A549 (cell line): ENCODE measurements at regions not wholly inside any gene's neighbourhood (a gene's known extent, or its start where the extent isn't known, plus 50 kb on each side); places are given as distances from the start of the nearest gene placed in this dataset.

Source experiments
- ATAC-seq, 2 experiments: fragments of 200-7000 bp in 1 of 2; fragments of >200 bp in 1 of 2; cut with Nextera tagmentation in 1 of 2; cut with Tn5 transposase in 1 of 2; 3 replicates each; pipeline versions ENCODE4 v1.8.0 to v1.9.1; 2018 to 2020; ENCODE audit warnings: mild to moderate bottlenecking in 1 of 2, moderate library complexity in 1 of 2
- CTCF ChIA-PET: fragments of 300-600 bp; sonication (Branson Sonifier 250); formaldehyde crosslinking; extraction: SDS; loops from one replicate; lab custom pipeline; 2021; ENCODE audit warnings: antibody characterized with exemption, inconsistent platforms; lab: Yijun Ruan, JAX
- POLR2A ChIA-PET: fragments of 350-600 bp; formaldehyde crosslinking; extraction: SDS; loops from one replicate; lab custom pipeline; 2021; ENCODE audit warnings: antibody characterized with exemption, inconsistent platforms; lab: Yijun Ruan, JAX
- DNase-seq, 2 experiments: peaks; one replicate each; pipeline versions ENCODE4 v3.0.0 to v3.0.0-alpha.2; 2011 to 2016; ENCODE audit warnings: low read depth in 1 of 2, low spot score in 1 of 2
- FAIRE-seq: peaks from 2 replicates; lab custom pipeline; 2011; peaks lifted over from hg19 to GRCh38; lab: Jason Lieb, UNC
- H3K27ac ChIP-seq, 2 experiments: fragments of >200 bp; sonication (Bioruptor Twin); formaldehyde crosslinking; 3 replicates each; pipeline ENCODE4 v1.5.1; 2016 to 2017
- H3K4me1 ChIP-seq: fragments of >200 bp; sonication (Bioruptor Twin); formaldehyde crosslinking; 3 replicates; pipeline ENCODE4 v1.6.1; 2016
- H3K4me2 ChIP-seq: fragments of >200 bp; sonication (Bioruptor Twin); formaldehyde crosslinking; 3 replicates; pipeline ENCODE4 v1.6.1; 2016
- H3K4me3 ChIP-seq: fragments of >200 bp; sonication (Bioruptor Twin); formaldehyde crosslinking; 3 replicates; pipeline ENCODE4 v1.5.1; 2016
- H3K9me3 ChIP-seq: fragments of >200 bp; sonication (Bioruptor Twin); formaldehyde crosslinking; 3 replicates; pipeline ENCODE4 v1.6.1; 2016
- CEBPB ChIP-seq, 2 experiments: fragments of >200 bp in 1 of 2; sonication (Bioruptor Twin) in 1 of 2; formaldehyde crosslinking in 1 of 2; IDR thresholded peaks; 2 replicates each; pipeline ENCODE4 v1.6.1; 2012 to 2016
- EHMT2 ChIP-seq: fragments of 200-600 bp; sonication (generic); IDR thresholded peaks from 2 replicates; pipeline ENCODE4 v1.6.1; 2016; ENCODE audit warnings: antibody characterized with exemption, low read depth, mild to moderate bottlenecking, moderate library complexity
- ESRRA ChIP-seq: fragments of 150-350 bp; IDR thresholded peaks from 2 replicates; pipeline ENCODE4 v1.6.1; 2014; ENCODE audit warnings: mild to moderate bottlenecking, low read length, borderline replicate concordance
- FOSL2 ChIP-seq, 2 experiments: fragments of 450-650 bp in 1 of 2; fragments of >200 bp in 1 of 2; sonication (Bioruptor Twin) in 1 of 2; formaldehyde crosslinking; IDR thresholded peaks; 2 replicates each; pipeline versions ENCODE4 v1.5.0 to v1.6.1; 2016 to 2020; ENCODE audit warnings: mild to moderate bottlenecking in 1 of 2, moderate library complexity in 1 of 2
- HOXA7 ChIP-seq: fragments of 250-450 bp; sonication (Bioruptor Pico); IDR thresholded peaks from 2 replicates; pipeline ENCODE4 v1.5.0; 2020; ENCODE audit warnings: mild to moderate bottlenecking, moderate library complexity
- HOXB13 ChIP-seq: fragments of 250-450 bp; sonication (Bioruptor Pico); IDR thresholded peaks from 2 replicates; pipeline ENCODE4 v1.5.0; 2020; ENCODE audit warnings: low read depth, mild to moderate bottlenecking, moderate library complexity
- JUN ChIP-seq, 2 experiments: fragments of >200 bp; sonication (Bioruptor Twin); formaldehyde crosslinking; IDR thresholded peaks; 2 replicates in 1 of 2; 3 replicates in 1 of 2; pipeline ENCODE4 v1.6.1; 2016 to 2017
- JUNB ChIP-seq: fragments of >200 bp; sonication (Bioruptor Twin); formaldehyde crosslinking; IDR thresholded peaks from 2 replicates; pipeline ENCODE4 v1.6.1; 2016
- KDM5A ChIP-seq: fragments of 200-600 bp; sonication (generic); IDR thresholded peaks from 2 replicates; pipeline ENCODE4 v1.6.1; 2016; ENCODE audit warnings: antibody characterized with exemption, mild to moderate bottlenecking
- PHF8 ChIP-seq: fragments of 200-600 bp; sonication (generic); IDR thresholded peaks from 2 replicates; pipeline ENCODE4 v1.6.1; 2016; ENCODE audit warnings: low read depth, mild to moderate bottlenecking, antibody characterized with exemption, moderate library complexity, borderline replicate concordance
- POLR2A ChIP-seq: IDR thresholded peaks from 2 replicates; pipeline ENCODE4 v1.6.1; 2012; ENCODE audit warnings: mild to moderate bottlenecking, low read length
- POLR2AphosphoS2 ChIP-seq: conservative IDR thresholded peaks from 2 replicates; pipeline ENCODE4 v1.6.1; 2012; ENCODE audit warnings: low read length, improper control_type of control experiment, inconsistent platforms
- RFX5 ChIP-seq: fragments of 450-650 bp; IDR thresholded peaks from 2 replicates; pipeline ENCODE4 v1.7.1; 2014; ENCODE audit warnings: antibody characterized with exemption, mild to moderate bottlenecking, moderate library complexity
- SMC3 ChIP-seq: fragments of >200 bp; sonication (Bioruptor Twin); formaldehyde crosslinking; IDR thresholded peaks from 3 replicates; pipeline ENCODE4 v1.6.1; 2018; ENCODE audit warnings: inconsistent platforms
- TP53 ChIP-seq: fragments of 250-450 bp; sonication (Bioruptor Pico); IDR thresholded peaks from 2 replicates; pipeline ENCODE4 v1.5.0; 2021; ENCODE audit warnings: mild to moderate bottlenecking, moderate library complexity
- ZFP36 ChIP-seq: fragments of 450-650 bp; IDR thresholded peaks from 2 replicates; pipeline ENCODE4 v1.6.1; 2014; ENCODE audit warnings: borderline replicate concordance; ENCODE audit not compliant: partially characterized antibody
- WGBS: methylation state at CpG from one replicate; pipeline ENCODE4 v1.1.6; 2017; ENCODE audit errors: missing lambda C conversion rate; 5-methylcytosine and 5-hydroxymethylcytosine counted together
- TF ChIP-seq, protein P1 (sequence below): fragments of >200 bp; sonication (Bioruptor Twin); formaldehyde crosslinking; IDR thresholded peaks from 3 replicates; pipeline ENCODE4 v1.6.1; 2016
- TF ChIP-seq, protein P2 (sequence below): IDR thresholded peaks from 2 replicates; pipeline ENCODE4 v1.6.1; 2012
- TF ChIP-seq, protein P3 (sequence below): fragments of 250-450 bp; sonication (Bioruptor Pico); IDR thresholded peaks from 2 replicates; pipeline ENCODE4 v1.5.0; 2020; ENCODE audit warnings: low read depth, mild to moderate bottlenecking, moderate library complexity
- TF ChIP-seq, protein P4 (sequence below): fragments of 250-450 bp; sonication (Bioruptor Pico); IDR thresholded peaks from 2 replicates; pipeline ENCODE4 v1.5.0; 2021; ENCODE audit warnings: mild to moderate bottlenecking, moderate library complexity, borderline replicate concordance
- TF ChIP-seq, protein P5 (sequence below): fragments of 200-600 bp; sonication (generic); IDR thresholded peaks from 2 replicates; pipeline ENCODE4 v1.6.1; 2016; ENCODE audit warnings: antibody characterized with exemption, mild to moderate bottlenecking, moderate library complexity
- TF ChIP-seq, protein P6 (sequence below): fragments of 150-350 bp; IDR thresholded peaks from 2 replicates; pipeline ENCODE4 v1.6.1; 2014; ENCODE audit warnings: low read depth, mild to moderate bottlenecking, low read length

DNA sequence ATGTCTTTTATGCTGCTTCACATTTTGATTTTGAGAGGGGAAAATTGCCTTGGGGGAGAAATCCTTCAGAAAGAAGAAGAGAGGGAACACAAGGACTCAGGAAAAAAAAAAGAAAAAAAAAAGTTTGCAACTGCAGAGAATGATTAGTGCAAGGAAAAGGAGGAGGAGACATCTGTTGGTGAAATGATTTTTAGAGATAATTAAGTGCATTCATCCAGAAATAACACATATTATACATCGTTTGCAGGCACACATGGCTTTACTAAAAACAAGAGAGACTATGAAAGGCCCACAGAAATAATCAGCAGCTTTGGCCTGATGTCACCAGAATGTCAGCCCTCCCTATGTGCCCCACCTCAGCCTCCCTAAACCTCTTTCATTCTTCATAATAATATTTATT is 1058.2 kb downstream of the PCDH9 start:
- FAIRE-seq (no peak), ATAC-seq (no peak), DNase-seq (no peak)
- CTCF ChIA-PET: no interaction called here
- WGBS: 33% methylated on average over 1 of the region's 1 CpG
- H3K4me1 ChIP-seq: no peaks in the 10 kb centered on the region
- H3K9me3 ChIP-seq: no peaks in the 10 kb centered on the region
- H3K27ac ChIP-seq: no peak overlapping the region
- POLR2A ChIA-PET: no interaction called here
- H3K4me3 ChIP-seq: no peak overlapping the region
- TF ChIP-seq, protein P1, sequence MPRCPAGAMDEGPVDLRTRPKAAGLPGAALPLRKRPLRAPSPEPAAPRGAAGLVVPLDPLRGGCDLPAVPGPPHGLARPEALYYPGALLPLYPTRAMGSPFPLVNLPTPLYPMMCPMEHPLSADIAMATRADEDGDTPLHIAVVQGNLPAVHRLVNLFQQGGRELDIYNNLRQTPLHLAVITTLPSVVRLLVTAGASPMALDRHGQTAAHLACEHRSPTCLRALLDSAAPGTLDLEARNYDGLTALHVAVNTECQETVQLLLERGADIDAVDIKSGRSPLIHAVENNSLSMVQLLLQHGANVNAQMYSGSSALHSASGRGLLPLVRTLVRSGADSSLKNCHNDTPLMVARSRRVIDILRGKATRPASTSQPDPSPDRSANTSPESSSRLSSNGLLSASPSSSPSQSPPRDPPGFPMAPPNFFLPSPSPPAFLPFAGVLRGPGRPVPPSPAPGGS: no peak
- TF ChIP-seq, protein P2, sequence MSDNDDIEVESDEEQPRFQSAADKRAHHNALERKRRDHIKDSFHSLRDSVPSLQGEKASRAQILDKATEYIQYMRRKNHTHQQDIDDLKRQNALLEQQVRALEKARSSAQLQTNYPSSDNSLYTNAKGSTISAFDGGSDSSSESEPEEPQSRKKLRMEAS: no peak
- TF ChIP-seq, protein P3, sequence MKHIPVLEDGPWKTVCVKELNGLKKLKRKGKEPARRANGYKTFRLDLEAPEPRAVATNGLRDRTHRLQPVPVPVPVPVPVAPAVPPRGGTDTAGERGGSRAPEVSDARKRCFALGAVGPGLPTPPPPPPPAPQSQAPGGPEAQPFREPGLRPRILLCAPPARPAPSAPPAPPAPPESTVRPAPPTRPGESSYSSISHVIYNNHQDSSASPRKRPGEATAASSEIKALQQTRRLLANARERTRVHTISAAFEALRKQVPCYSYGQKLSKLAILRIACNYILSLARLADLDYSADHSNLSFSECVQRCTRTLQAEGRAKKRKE (CRISPR knock-in tag): no peak
- TF ChIP-seq, protein P4, sequence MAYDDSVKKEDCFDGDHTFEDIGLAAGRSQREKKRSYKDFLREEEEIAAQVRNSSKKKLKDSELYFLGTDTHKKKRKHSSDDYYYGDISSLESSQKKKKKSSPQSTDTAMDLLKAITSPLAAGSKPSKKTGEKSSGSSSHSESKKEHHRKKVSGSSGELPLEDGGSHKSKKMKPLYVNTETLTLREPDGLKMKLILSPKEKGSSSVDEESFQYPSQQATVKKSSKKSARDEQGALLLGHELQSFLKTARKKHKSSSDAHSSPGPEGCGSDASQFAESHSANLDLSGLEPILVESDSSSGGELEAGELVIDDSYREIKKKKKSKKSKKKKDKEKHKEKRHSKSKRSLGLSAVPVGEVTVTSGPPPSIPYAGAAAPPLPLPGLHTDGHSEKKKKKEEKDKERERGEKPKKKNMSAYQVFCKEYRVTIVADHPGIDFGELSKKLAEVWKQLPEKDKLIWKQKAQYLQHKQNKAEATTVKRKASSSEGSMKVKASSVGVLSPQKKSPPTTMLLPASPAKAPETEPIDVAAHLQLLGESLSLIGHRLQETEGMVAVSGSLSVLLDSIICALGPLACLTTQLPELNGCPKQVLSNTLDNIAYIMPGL (CRISPR knock-in tag): no peak
- H3K4me2 ChIP-seq: no peak overlapping the region

DNA sequence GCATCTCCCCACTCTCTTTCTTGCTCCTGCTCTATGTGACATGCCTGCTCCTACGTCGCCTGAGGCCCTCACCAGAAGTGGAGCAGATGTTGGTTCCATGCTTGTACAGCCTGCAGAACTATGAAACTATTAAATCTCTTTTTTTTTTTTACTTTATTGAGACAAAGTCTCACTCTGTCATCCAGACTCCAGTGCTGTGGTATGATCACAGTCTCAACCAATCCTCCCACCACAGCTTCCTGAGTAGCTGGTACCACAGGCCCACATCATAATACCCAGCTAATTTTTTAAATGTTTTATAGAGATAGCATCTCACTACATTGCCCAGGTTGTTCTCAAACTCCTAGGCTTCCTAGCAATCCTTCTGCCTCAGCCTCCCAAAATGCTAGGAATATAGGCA is 1067.7 kb downstream of the PCDH9 start:
- no peak for FAIRE-seq
- TF ChIP-seq HOXB13 (CRISPR knock-in tag): no peak
- no peak for TF ChIP-seq ESRRA
- TF ChIP-seq, protein P5, sequence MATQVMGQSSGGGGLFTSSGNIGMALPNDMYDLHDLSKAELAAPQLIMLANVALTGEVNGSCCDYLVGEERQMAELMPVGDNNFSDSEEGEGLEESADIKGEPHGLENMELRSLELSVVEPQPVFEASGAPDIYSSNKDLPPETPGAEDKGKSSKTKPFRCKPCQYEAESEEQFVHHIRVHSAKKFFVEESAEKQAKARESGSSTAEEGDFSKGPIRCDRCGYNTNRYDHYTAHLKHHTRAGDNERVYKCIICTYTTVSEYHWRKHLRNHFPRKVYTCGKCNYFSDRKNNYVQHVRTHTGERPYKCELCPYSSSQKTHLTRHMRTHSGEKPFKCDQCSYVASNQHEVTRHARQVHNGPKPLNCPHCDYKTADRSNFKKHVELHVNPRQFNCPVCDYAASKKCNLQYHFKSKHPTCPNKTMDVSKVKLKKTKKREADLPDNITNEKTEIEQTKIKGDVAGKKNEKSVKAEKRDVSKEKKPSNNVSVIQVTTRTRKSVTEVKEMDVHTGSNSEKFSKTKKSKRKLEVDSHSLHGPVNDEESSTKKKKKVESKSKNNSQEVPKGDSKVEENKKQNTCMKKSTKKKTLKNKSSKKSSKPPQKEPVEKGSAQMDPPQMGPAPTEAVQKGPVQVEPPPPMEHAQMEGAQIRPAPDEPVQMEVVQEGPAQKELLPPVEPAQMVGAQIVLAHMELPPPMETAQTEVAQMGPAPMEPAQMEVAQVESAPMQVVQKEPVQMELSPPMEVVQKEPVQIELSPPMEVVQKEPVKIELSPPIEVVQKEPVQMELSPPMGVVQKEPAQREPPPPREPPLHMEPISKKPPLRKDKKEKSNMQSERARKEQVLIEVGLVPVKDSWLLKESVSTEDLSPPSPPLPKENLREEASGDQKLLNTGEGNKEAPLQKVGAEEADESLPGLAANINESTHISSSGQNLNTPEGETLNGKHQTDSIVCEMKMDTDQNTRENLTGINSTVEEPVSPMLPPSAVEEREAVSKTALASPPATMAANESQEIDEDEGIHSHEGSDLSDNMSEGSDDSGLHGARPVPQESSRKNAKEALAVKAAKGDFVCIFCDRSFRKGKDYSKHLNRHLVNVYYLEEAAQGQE: no peak
- no peak for TF ChIP-seq POLR2A
- no peak for TF ChIP-seq RFX5
- no peak for TF ChIP-seq TP53 (CRISPR knock-in tag)
- CTCF ChIA-PET: no interaction called here
- ATAC-seq: no peak
- H3K27ac ChIP-seq: no peak overlapping the region
- H3K9me3 ChIP-seq: no peaks in the 10 kb centered on the region
- WGBS: 89% methylated on average over 2 of the region's 2 CpGs
- POLR2A ChIA-PET: no interaction called here
- no peak overlapping the region for H3K4me3 ChIP-seq
- H3K4me1 ChIP-seq: no peaks in the 10 kb centered on the region
- H3K4me2 ChIP-seq: no peak overlapping the region
- DNase-seq: no peak

DNA sequence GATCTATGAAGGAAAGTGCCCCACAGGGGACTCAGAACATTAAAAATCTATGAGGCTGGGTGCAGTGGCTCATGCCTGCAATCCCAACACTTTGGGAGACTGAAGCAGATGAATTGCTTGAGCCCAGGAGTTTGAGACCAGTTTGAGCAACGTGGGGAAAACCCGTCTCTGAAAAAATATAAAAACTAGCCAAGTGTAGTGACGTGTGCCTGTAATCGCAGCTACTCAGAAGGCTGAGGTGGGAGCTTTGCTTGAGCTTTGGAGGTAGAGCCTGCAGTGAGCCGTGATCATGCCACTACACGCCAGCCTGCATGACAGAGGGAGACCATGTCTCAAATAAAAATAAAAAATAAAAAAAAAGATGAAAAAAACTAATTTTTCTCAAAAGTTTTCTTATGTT is 1070.6 kb downstream of the PCDH9 start:
- ATAC-seq (no peak), DNase-seq (no peak), FAIRE-seq (no peak)
- ChIA-PET POLR2A (no interaction called here), CTCF (no interaction called here)
- TF ChIP-seq PHF8: no peak
- TF ChIP-seq JUNB: no peak
- no peak for TF ChIP-seq EHMT2
- TF ChIP-seq FOSL2 (IDR thresholded peaks at IDR 0.05): no peak
- no peak for TF ChIP-seq FOSL2 (CRISPR knock-in tag; IDR thresholded peaks at IDR 0.05)
- TF ChIP-seq ZFP36: no peak
- TF ChIP-seq TP53 (CRISPR knock-in tag): no peak
- TF ChIP-seq HOXB13 (CRISPR knock-in tag): no peak
- TF ChIP-seq POLR2AphosphoS2: no peak
- no peak for TF ChIP-seq POLR2A
- no peak for TF ChIP-seq SMC3
- TF ChIP-seq JUN (IDR thresholded peaks at IDR 0.05): no peak
- TF ChIP-seq KDM5A: no peak
- TF ChIP-seq, protein P6, sequence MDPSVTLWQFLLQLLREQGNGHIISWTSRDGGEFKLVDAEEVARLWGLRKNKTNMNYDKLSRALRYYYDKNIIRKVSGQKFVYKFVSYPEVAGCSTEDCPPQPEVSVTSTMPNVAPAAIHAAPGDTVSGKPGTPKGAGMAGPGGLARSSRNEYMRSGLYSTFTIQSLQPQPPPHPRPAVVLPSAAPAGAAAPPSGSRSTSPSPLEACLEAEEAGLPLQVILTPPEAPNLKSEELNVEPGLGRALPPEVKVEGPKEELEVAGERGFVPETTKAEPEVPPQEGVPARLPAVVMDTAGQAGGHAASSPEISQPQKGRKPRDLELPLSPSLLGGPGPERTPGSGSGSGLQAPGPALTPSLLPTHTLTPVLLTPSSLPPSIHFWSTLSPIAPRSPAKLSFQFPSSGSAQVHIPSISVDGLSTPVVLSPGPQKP: no peak
- no peak for TF ChIP-seq HOXA7
- TF ChIP-seq CEBPB (IDR thresholded peaks at IDR 0.05): no peak
- Histone ChIP-seq H3K4me3 (no peak overlapping the region), H3K27ac (no peak overlapping the region), H3K9me3 (no peaks in the 10 kb centered on the region), H3K4me1 (no peaks in the 10 kb centered on the region), H3K4me2 (no peak overlapping the region)
- WGBS: 75% methylated on average over 6 of the region's 6 CpGs
